ENCODE measurements at regions not wholly inside any gene's neighbourhood (a gene's known extent, or its start where the extent isn't known, plus 50 kb on each side); places are given as distances from the start of the nearest gene placed in this dataset.
"Not testable (repeated sequence)": the region's sequence is repeated elsewhere in the genome, so short reads cannot be mapped to it uniquely, and the experiment has no call there.

DNA sequence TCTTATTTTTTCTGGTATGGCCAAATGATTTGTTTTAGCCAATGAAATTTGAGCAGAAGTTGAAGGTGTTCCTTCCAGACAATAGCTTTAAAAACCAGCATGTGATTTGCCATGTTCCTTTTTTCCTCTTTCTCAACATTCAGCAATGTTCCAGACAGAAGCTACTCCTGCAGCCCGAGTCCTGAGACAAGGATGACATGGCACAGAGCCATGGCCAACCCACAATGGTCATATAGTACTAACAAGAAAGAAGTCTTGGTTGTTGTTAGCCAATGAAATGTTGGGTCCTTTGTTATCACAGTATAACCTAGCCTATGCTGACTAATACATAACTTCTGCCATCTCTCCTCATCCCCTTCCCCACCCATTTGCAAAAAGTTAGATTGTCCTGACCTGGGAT, 211.1 kb upstream of the STT3B start:
- CTCF ChIA-PET = no interaction called here
- Mint-ChIP-seq H3K4me3 (no peak overlapping the region), H3K4me1 (ENCODE audit: low read depth) (no peaks in the 10 kb centered on the region), H3K27ac (no peak overlapping the region), H3K36me3 (ENCODE audit: low read depth) (no peaks in the 10 kb centered on the region), H3K9me3 (no peaks in the 10 kb centered on the region), H3K27me3 (no peaks in the 10 kb centered on the region)
- TF ChIP-seq, protein P1, sequence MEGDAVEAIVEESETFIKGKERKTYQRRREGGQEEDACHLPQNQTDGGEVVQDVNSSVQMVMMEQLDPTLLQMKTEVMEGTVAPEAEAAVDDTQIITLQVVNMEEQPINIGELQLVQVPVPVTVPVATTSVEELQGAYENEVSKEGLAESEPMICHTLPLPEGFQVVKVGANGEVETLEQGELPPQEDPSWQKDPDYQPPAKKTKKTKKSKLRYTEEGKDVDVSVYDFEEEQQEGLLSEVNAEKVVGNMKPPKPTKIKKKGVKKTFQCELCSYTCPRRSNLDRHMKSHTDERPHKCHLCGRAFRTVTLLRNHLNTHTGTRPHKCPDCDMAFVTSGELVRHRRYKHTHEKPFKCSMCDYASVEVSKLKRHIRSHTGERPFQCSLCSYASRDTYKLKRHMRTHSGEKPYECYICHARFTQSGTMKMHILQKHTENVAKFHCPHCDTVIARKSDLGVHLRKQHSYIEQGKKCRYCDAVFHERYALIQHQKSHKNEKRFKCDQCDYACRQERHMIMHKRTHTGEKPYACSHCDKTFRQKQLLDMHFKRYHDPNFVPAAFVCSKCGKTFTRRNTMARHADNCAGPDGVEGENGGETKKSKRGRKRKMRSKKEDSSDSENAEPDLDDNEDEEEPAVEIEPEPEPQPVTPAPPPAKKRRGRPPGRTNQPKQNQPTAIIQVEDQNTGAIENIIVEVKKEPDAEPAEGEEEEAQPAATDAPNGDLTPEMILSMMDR (IDR thresholded peaks at IDR 0.05) = no peak
- ATAC-seq (no peak), DNase-seq (no peak)
- intact Hi-C loops (cut with micrococcal nuclease) = no loop called here
- POLR2A ChIA-PET = no interaction called here

DNA sequence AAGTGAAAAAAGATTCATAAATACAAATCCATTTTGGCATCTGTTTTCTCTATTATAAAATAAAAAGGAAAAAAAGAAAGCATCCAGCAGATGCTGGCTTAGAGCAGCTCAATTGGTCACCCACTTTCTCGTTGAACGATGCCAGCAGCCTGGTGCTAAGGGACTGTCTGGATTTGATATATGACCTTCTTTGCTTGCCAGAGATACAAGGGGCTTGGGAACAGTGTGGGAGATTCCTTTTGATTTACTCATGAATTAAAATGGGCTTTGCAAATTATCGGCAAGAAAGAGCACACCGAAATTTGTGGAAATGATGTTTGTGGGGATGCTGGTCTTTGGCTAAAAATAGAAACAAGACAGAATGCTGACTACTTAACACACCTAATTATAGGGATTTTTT, 210.3 kb upstream of the STT3B start:
- TF ChIP-seq, protein P1 (IDR thresholded peaks at IDR 0.05) = no peak
- Mint-ChIP-seq H3K9me3 (no peaks in the 10 kb centered on the region), H3K27me3 (no peaks in the 10 kb centered on the region), H3K4me1 (ENCODE audit: low read depth) (no peaks in the 10 kb centered on the region), H3K4me3 (no peak overlapping the region), H3K36me3 (ENCODE audit: low read depth) (no peaks in the 10 kb centered on the region), H3K27ac (no peak overlapping the region)
- ChIA-PET POLR2A (no interaction called here), CTCF (no interaction called here)
- DNase-seq = no peak
- ATAC-seq = no peak
- intact Hi-C loops (cut with micrococcal nuclease) = no loop called here

DNA sequence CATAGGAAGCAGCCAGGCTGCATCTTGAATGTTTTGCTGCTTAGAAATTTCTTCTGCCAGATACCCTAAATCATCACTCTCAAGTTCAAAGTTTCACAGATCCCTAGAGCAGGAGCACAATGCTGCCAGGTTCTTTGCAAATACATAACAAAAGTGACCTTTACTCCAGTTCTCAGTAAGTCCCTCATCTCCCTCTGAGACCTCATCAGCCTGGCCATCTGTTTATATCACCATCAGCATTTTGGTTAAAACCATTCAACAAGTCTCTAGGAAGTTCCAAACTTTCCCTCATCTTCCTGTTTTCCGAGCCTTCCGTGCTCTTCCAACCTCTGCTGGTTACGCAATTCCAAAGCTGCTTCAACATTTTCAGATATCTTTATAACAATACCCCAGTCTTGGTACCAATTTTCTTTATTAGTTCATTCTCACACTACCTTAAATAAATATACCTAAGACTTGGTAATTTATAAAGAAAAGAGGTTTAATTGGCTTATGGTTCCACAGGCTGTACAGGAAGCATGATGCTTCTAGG, 204.8 kb upstream of the STT3B start:
- H3K9me3 Mint-ChIP-seq; H3K36me3 Mint-ChIP-seq (ENCODE audit: low read depth); intact Hi-C loops (cut with micrococcal nuclease); H3K4me1 Mint-ChIP-seq (ENCODE audit: low read depth); H3K4me3 Mint-ChIP-seq; H3K27me3 Mint-ChIP-seq; ATAC-seq; CTCF ChIA-PET; POLR2A ChIA-PET; DNase-seq; H3K27ac Mint-ChIP-seq: not testable (repeated sequence)

DNA sequence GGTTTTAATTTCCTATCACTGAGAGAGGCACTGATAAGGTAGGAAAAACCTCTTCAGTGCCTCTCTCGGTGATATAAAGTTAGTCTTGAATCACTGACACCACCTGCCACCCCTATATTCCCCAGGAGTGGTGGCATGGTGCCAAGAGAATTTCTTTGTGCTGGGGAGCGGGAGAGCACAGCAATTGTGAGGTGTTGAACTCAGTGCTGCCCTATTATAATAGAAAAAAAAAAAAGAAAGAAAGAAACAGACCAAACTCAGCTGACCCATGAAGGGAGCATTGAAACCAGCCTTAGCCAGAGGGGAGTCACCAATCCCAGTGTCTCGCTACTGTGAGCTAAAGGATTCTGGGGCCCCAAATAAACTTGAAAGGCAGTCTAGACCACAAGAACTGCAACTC, 201.4 kb upstream of the STT3B start:
- no peaks in the 10 kb centered on the region for H3K27me3 Mint-ChIP-seq
- CTCF ChIA-PET = no interaction called here
- POLR2A ChIA-PET = no interaction called here
- no peak for DNase-seq
- no peaks in the 10 kb centered on the region for H3K4me1 Mint-ChIP-seq (ENCODE audit: low read depth)
- TF ChIP-seq, protein P1 (IDR thresholded peaks at IDR 0.05) = no peak
- H3K4me3 Mint-ChIP-seq = no peak overlapping the region
- H3K9me3 Mint-ChIP-seq = peaks cover 4% of the 10 kb centered on the region
- no peaks in the 10 kb centered on the region for H3K36me3 Mint-ChIP-seq (ENCODE audit: low read depth)
- intact Hi-C loops (cut with micrococcal nuclease) = no loop called here
- no peak overlapping the region for H3K27ac Mint-ChIP-seq
- ATAC-seq = no peak

DNA sequence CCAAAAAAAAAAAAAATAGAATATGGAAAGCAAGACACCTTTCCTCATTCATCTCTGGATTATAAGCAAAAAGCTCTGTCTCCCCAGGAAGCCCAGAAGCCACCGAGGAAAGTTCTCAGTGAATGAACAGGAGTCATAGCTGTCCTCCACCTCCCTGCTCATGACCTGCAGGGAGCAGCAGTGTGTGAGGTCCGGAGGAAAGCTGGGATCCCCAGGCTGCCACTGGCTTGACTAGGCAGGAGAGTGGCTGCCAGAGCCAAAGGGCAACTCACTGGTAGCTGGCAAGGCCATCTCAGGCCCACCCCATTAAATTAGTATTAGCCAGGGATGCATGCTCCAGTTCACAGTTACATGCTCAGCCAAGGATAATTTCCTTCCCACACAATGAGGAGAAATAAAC, 191.6 kb upstream of the STT3B start:
- intact Hi-C loops (cut with micrococcal nuclease) = no loop called here
- no peak for ATAC-seq
- TF ChIP-seq, protein P1 (IDR thresholded peaks at IDR 0.05) = no peak
- no peaks in the 10 kb centered on the region for H3K36me3 Mint-ChIP-seq (ENCODE audit: low read depth)
- ChIA-PET POLR2A (no interaction called here), CTCF (interaction anchor here (1.0 kb wide), 1 partner anchor 10 kb away, joined by 3 read pairs; no protein-coding TSS in a partner anchor)
- H3K9me3 Mint-ChIP-seq = peaks cover 3% of the 10 kb centered on the region
- H3K27ac Mint-ChIP-seq = no peak overlapping the region
- H3K4me3 Mint-ChIP-seq = no peak overlapping the region
- H3K4me1 Mint-ChIP-seq (ENCODE audit: low read depth) = no peaks in the 10 kb centered on the region
- no peak for DNase-seq
- H3K27me3 Mint-ChIP-seq = no peaks in the 10 kb centered on the region

DNA sequence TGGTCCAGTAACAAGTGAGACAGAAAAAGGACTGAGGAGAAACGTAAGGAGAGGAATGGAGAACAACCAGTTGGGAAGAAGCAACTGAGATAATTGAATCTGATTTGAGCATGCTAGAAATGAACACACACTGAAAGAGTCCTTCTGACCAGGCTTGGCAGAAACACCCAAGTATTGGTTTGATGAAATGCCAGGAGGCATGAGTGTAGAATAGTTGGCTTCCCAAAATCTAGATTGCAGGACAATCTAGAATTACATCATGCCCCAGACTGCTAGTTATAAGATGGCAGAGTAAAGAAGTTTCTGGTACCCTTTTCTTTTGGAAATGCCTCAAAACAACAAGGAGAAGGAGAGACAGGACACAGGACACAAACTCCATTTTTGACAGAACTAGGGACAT, 189.7 kb upstream of the STT3B start:
- ATAC-seq (no peak), DNase-seq (no peak)
- Mint-ChIP-seq H3K4me3 (no peak overlapping the region), H3K4me1 (ENCODE audit: low read depth) (no peaks in the 10 kb centered on the region), H3K27ac (no peak overlapping the region), H3K36me3 (ENCODE audit: low read depth) (no peaks in the 10 kb centered on the region), H3K27me3 (no peaks in the 10 kb centered on the region), H3K9me3 (peaks cover 3% of the 10 kb centered on the region)
- intact Hi-C loops (cut with micrococcal nuclease) = no loop called here
- TF ChIP-seq, protein P1 (IDR thresholded peaks at IDR 0.05) = no peak
- POLR2A ChIA-PET = interaction anchor here (1.6 kb wide), 1 partner anchor 10 kb away, joined by 5 read pairs; no protein-coding TSS in a partner anchor
- CTCF ChIA-PET = no interaction called here
